IMR-90 (cell line): ENCODE measurements at regions not wholly inside any gene's neighbourhood (a gene's known extent, or its start where the extent isn't known, plus 50 kb on each side); places are given as distances from the start of the nearest gene placed in this dataset.

Experiments
- ATAC-seq: fragments of 200-7000 bp; cut with Tn5 transposase; 2 replicates; pipeline ENCODE4 v1.9.1; 2020; ENCODE audit warnings: low read depth, mild to moderate bottlenecking, moderate library complexity
- BruUV-seq: library from RNA; stranded (reverse); fragments of 400-500 nt; replicated peaks from 2 replicates; lab custom pipeline; 2021; lab: Mats Ljungman, UMichigan
- CTCF ChIA-PET: fragments of 300-600 bp; formaldehyde crosslinking; extraction: SDS; loops from one replicate; lab custom pipeline; 2021; ENCODE audit warnings: antibody characterized with exemption; lab: Yijun Ruan, JAX
- POLR2A ChIA-PET: fragments of 300-600 bp; sonication (Branson Sonifier 250); formaldehyde crosslinking; loops from one replicate; lab custom pipeline; 2022; ENCODE audit warnings: antibody characterized with exemption; ENCODE audit not compliant: unreplicated experiment; lab: Charles Lee
- DNase-seq: peaks from one replicate; pipeline ENCODE4 v3.0.0; 2013
- H2AFZ ChIP-seq: replicated peaks from 2 replicates; pipeline ENCODE3; 2013; ENCODE audit warnings: low read length, mild to moderate bottlenecking; ENCODE audit not compliant: poor library complexity
- H2AK5ac ChIP-seq: 2 replicates; pipeline ENCODE4 v1.6.1; 2013; ENCODE audit warnings: low read depth, low read length, inconsistent platforms
- H2AK9ac ChIP-seq: replicated peaks from 2 replicates; pipeline ENCODE3; 2013; ENCODE audit warnings: mild to moderate bottlenecking, low read depth, low read length, moderate library complexity; ENCODE audit not compliant: poor library complexity
- H2BK120ac ChIP-seq: 2 replicates; pipeline ENCODE4 v1.6.1; 2013; ENCODE audit warnings: low read depth, low read length, inconsistent platforms
- H2BK15ac ChIP-seq: 3 replicates; pipeline ENCODE4 v1.6.1; 2013; ENCODE audit warnings: low read depth, low read length, inconsistent platforms
- H2BK20ac ChIP-seq: 2 replicates; pipeline ENCODE4 v1.6.1; 2013; ENCODE audit warnings: low read depth, mild to moderate bottlenecking, inconsistent platforms, low read length, moderate library complexity
- H2BK5ac ChIP-seq: 2 replicates; pipeline ENCODE4 v1.6.1; 2013; ENCODE audit warnings: mild to moderate bottlenecking, low read depth, low read length, inconsistent platforms; ENCODE audit not compliant: poor library complexity, severe bottlenecking
- H3K14ac ChIP-seq: replicated peaks from 2 replicates; pipeline ENCODE4 v1.6.1; 2013; ENCODE audit warnings: low read depth, low read length, inconsistent platforms
- H3K18ac ChIP-seq: 2 replicates; pipeline ENCODE4 v1.6.1; 2013; ENCODE audit warnings: low read depth, low read length, control low read depth
- H3K23ac ChIP-seq: 2 replicates; pipeline ENCODE4 v1.6.1; 2013; ENCODE audit warnings: low read depth, low read length, inconsistent platforms
- H3K27ac ChIP-seq: 2 replicates; pipeline ENCODE4 v1.5.1; 2013; ENCODE audit warnings: mild to moderate bottlenecking, control low read depth, low read length; ENCODE audit not compliant: insufficient read depth
- H3K27me3 ChIP-seq: 2 replicates; pipeline ENCODE4 v1.6.1; 2013; ENCODE audit warnings: low read length; ENCODE audit not compliant: control insufficient read depth, insufficient read depth
- H3K36me3 ChIP-seq: 2 replicates; pipeline ENCODE4 v1.6.1; 2013; ENCODE audit warnings: low read length, mixed read lengths; ENCODE audit not compliant: control insufficient read depth, insufficient read depth
- H3K4ac ChIP-seq: 2 replicates; pipeline ENCODE4 v1.6.1; 2013; ENCODE audit warnings: low read depth, low read length, inconsistent platforms
- H3K4me1 ChIP-seq: 2 replicates; pipeline ENCODE4 v1.6.1; 2013; ENCODE audit warnings: low read length, mixed read lengths; ENCODE audit not compliant: control insufficient read depth, insufficient read depth
- H3K4me2 ChIP-seq: 2 replicates; pipeline ENCODE4 v1.6.1; 2013; ENCODE audit warnings: low read depth, mild to moderate bottlenecking, control low read depth, low read length, moderate library complexity
- H3K4me3 ChIP-seq: 2 replicates; pipeline ENCODE4 v1.5.1; 2013; ENCODE audit warnings: low read depth, mild to moderate bottlenecking, control low read depth, low read length, moderate library complexity; ENCODE audit not compliant: insufficient read depth
- H3K56ac ChIP-seq: 2 replicates; pipeline ENCODE4 v1.6.1; 2013; ENCODE audit warnings: low read length, inconsistent platforms; ENCODE audit not compliant: insufficient read depth; ENCODE audit errors: extremely low read depth
- H3K79me1 ChIP-seq, 2 experiments: 2 replicates each; pipeline ENCODE4 v1.6.1; 2013; ENCODE audit warnings: low read length in 2 of 2, inconsistent platforms in 1 of 2, low read depth in 1 of 2
- H3K9ac ChIP-seq: 2 replicates; pipeline ENCODE4 v1.6.1; 2013; ENCODE audit warnings: low read depth, low read length, control low read depth
- H3K9me1 ChIP-seq: 2 replicates; pipeline ENCODE4 v1.6.1; 2013; ENCODE audit warnings: low read length, inconsistent platforms; ENCODE audit not compliant: insufficient read depth
- H3K9me3 ChIP-seq: 2 replicates; pipeline ENCODE4 v1.6.1; 2013; ENCODE audit warnings: low read length; ENCODE audit not compliant: control insufficient read depth, insufficient read depth
- H4K20me1 ChIP-seq: 2 replicates; pipeline ENCODE4 v1.6.1; 2013; ENCODE audit warnings: low read length, inconsistent platforms; ENCODE audit not compliant: insufficient read depth
- H4K5ac ChIP-seq: 2 replicates; pipeline ENCODE4 v1.6.1; 2013; ENCODE audit warnings: mild to moderate bottlenecking, low read depth, low read length, control low read depth
- H4K8ac ChIP-seq, 2 experiments: 2 replicates each; pipeline ENCODE4 v1.6.1; 2013; ENCODE audit warnings: low read depth in 2 of 2, low read length in 2 of 2, control low read depth in 1 of 2, inconsistent platforms in 1 of 2
- H4K91ac ChIP-seq: 2 replicates; pipeline ENCODE4 v1.6.1; 2013; ENCODE audit warnings: low read depth, low read length, inconsistent platforms; ENCODE audit not compliant: insufficient read depth
- CEBPB ChIP-seq: IDR thresholded peaks from 2 replicates; pipeline ENCODE4 v1.6.1; 2012; ENCODE audit warnings: low read depth, low read length, improper control_type of control experiment
- CHD1 ChIP-seq: IDR thresholded peaks from 2 replicates; pipeline ENCODE4 v1.6.1; 2012; ENCODE audit warnings: low read depth, low read length, improper control_type of control experiment
- CTCF ChIP-seq: conservative IDR thresholded peaks from 2 replicates; pipeline ENCODE4 v1.5.1; 2012; ENCODE audit warnings: mild to moderate bottlenecking, low read depth, low read length, improper control_type of control experiment
- FOS ChIP-seq: fragments of 150-350 bp; IDR thresholded peaks from 2 replicates; pipeline ENCODE4 v1.6.1; 2016; ENCODE audit warnings: low read depth, low read length
- WGBS, 2 experiments: methylation state at CpG; one replicate each; pipeline versions ENCODE4 v1.1.5 to v1.1.7; 2013; ENCODE audit warnings: missing lambda C conversion rate in 2 of 2; ENCODE audit not compliant: insufficient read length in 1 of 2; ENCODE audit errors: extremely low coverage in 2 of 2; 5-methylcytosine and 5-hydroxymethylcytosine counted together
- dilution Hi-C: fragments of 300-500 bp; cut with HindIII; formaldehyde crosslinking; loops from one replicate; pipeline ENCODE4 v1.14.3; 2018; ENCODE audit warnings: low sequenced_read_pairs; ENCODE audit not compliant: unreplicated experiment
- in situ Hi-C: fragments of 300-500 bp; cut with MboI; formaldehyde crosslinking; loops from 3 replicates; pipeline ENCODE4 v1.14.3; 2019; ENCODE audit warnings: low sequenced_read_pairs, inconsistent platforms, mixed read lengths
- intact Hi-C: fragments of 100-400 bp; cut with micrococcal nuclease; formaldehyde crosslinking; loops from 2 replicates; pipeline ENCODE4 v1.10.0; 2022

- BruUV-seq: no TSS peak
- Histone ChIP-seq H3K14ac (no peak overlapping the region), H3K9ac (no peak overlapping the region), H3K9me1 (no peaks in the 10 kb centered on the region), H2AK9ac (no peak overlapping the region), H3K79me1 (no peaks in the 10 kb centered on the region), H2BK120ac (no peak overlapping the region), H2BK15ac (no peak overlapping the region), H4K91ac (no peak overlapping the region), H3K4me2 (no peak overlapping the region), H3K56ac (no peak overlapping the region), H2BK20ac (no peak overlapping the region), H3K9me3 (peaks cover 2% of the 10 kb centered on the region), H3K23ac (no peak overlapping the region), H4K8ac (no peak overlapping the region), H2AK5ac (no peak overlapping the region), H4K5ac (no peak overlapping the region), H3K4me3 (no peak overlapping the region), H4K20me1 (no peaks in the 10 kb centered on the region), H2AFZ (no peak overlapping the region), H3K27me3 (no peaks in the 10 kb centered on the region), H3K36me3 (no peaks in the 10 kb centered on the region), H3K27ac (no peak overlapping the region), H2BK5ac (no peak overlapping the region), H3K4ac (no peak overlapping the region), H3K18ac (no peak overlapping the region), H3K4me1 (no peaks in the 10 kb centered on the region)
- intact Hi-C loops: no loop called here
- in situ Hi-C loops: no loop called here
- dilution Hi-C loops: no loop called here
- TF ChIP-seq CEBPB (no peak), FOS (no peak), CHD1 (no peak), CTCF (no peak)
- CTCF ChIA-PET: no interaction called here
- no CpG with 5 or more reads among the region's 1 CpG for WGBS, 2 experiments
- POLR2A ChIA-PET: no interaction called here
- ATAC-seq: no peak
- DNase-seq: no peak
Measured at GRCh38 chr16:60704726-60705125, 1331.5 kb downstream of the CDH8 start.
